WTC11 (cell line): ENCODE measurements at regions not wholly inside any gene's neighbourhood (a gene's known extent, or its start where the extent isn't known, plus 50 kb on each side); places are given as distances from the start of the nearest gene placed in this dataset.

Experiments
- ATAC-seq: fragments of 200-7000 bp; cut with Tn5 transposase; 2 replicates; pipeline ENCODE4 v1.10.0; 2021; ENCODE audit warnings: mild to moderate bottlenecking, moderate library complexity
- CTCF ChIA-PET: fragments of 300-600 bp; sonication (Branson Sonifier 250); formaldehyde crosslinking; loops from one replicate; lab custom pipeline; 2021; ENCODE audit warnings: antibody characterized with exemption; lab: Charles Lee
- POLR2A ChIA-PET: fragments of 350-600 bp; sonication (Branson Sonifier 250); formaldehyde crosslinking; loops from one replicate; lab custom pipeline; 2021; ENCODE audit warnings: antibody characterized with exemption; lab: Charles Lee
- DNase-seq: peaks from one replicate; pipeline ENCODE4 v3.0.0; 2021; ENCODE audit warnings: low spot score
- H3K27ac Mint-ChIP-seq: 2 replicates; pipeline ENCODE4 v1.8.0; 2021; ENCODE audit warnings: mixed read lengths
- H3K27me3 Mint-ChIP-seq: 2 replicates; pipeline ENCODE4 v1.8.0; 2021; ENCODE audit warnings: low read depth, mild to moderate bottlenecking, moderate library complexity, mixed read lengths
- H3K36me3 Mint-ChIP-seq: 2 replicates; pipeline ENCODE4 v1.8.0; 2021; ENCODE audit warnings: mixed read lengths
- H3K4me1 Mint-ChIP-seq: 2 replicates; pipeline ENCODE4 v1.8.0; 2022; ENCODE audit warnings: mixed read lengths
- H3K4me3 Mint-ChIP-seq: 2 replicates; pipeline ENCODE4 v1.8.0; 2021; ENCODE audit warnings: mild to moderate bottlenecking, moderate library complexity, mixed read lengths
- H3K9me3 Mint-ChIP-seq: 2 replicates; pipeline ENCODE4 v1.8.0; 2021; ENCODE audit warnings: mixed read lengths
- AR ChIP-seq: fragments of 250-450 bp; sonication (Bioruptor Pico); IDR thresholded peaks from 2 replicates; pipeline ENCODE4 v1.9.0; 2021; ENCODE audit warnings: mild to moderate bottlenecking
- CREB1 ChIP-seq: sonication (generic); formaldehyde crosslinking; IDR thresholded peaks from 2 replicates; pipeline ENCODE4 v1.8.0; 2023; ENCODE audit warnings: mild to moderate bottlenecking, missing genetic modification reagents
- ESRRA ChIP-seq: sonication (generic); formaldehyde crosslinking; IDR thresholded peaks from 2 replicates; pipeline ENCODE4 v1.8.1; 2022; ENCODE audit warnings: mild to moderate bottlenecking, missing genetic modification reagents, borderline replicate concordance
- FOXJ3 ChIP-seq: sonication (generic); formaldehyde crosslinking; IDR thresholded peaks from 2 replicates; pipeline ENCODE4 v1.9.0; 2021; ENCODE audit warnings: missing genetic modification reagents, mild to moderate bottlenecking, borderline replicate concordance
- FOXP1 ChIP-seq: sonication (generic); formaldehyde crosslinking; IDR thresholded peaks from 2 replicates; pipeline ENCODE4 v1.8.0; 2022; ENCODE audit warnings: missing genetic modification reagents, mild to moderate bottlenecking, moderate library complexity, borderline replicate concordance
- IRF1 ChIP-seq: sonication (generic); formaldehyde crosslinking; IDR thresholded peaks from 2 replicates; pipeline ENCODE4 v1.8.0; 2023; ENCODE audit warnings: missing genetic modification reagents
- MLX ChIP-seq: sonication (generic); formaldehyde crosslinking; IDR thresholded peaks from 2 replicates; pipeline ENCODE4 v1.8.1; 2023; ENCODE audit warnings: mild to moderate bottlenecking, missing genetic modification reagents, moderate library complexity
- MXD4 ChIP-seq: fragments of 250-450 bp; sonication (Bioruptor Pico); IDR thresholded peaks from 2 replicates; pipeline ENCODE4 v1.8.0; 2021; ENCODE audit warnings: mild to moderate bottlenecking, moderate library complexity, borderline replicate concordance
- NFYB ChIP-seq: sonication (generic); formaldehyde crosslinking; conservative IDR thresholded peaks from 2 replicates; pipeline ENCODE4 v1.8.0; 2022; ENCODE audit warnings: low read depth, missing genetic modification reagents
- NR3C1 ChIP-seq: sonication (generic); formaldehyde crosslinking; conservative IDR thresholded peaks from 2 replicates; pipeline ENCODE4 v1.8.1; 2023; ENCODE audit warnings: low read depth, mild to moderate bottlenecking, missing genetic modification reagents
- OVOL2 ChIP-seq: fragments of 250-450 bp; sonication (Bioruptor Pico); IDR thresholded peaks from 2 replicates; pipeline ENCODE4 v1.9.0; 2021; ENCODE audit warnings: mild to moderate bottlenecking, borderline replicate concordance
- SOX15 ChIP-seq: fragments of 250-450 bp; sonication (Bioruptor Pico); IDR thresholded peaks from 2 replicates; pipeline ENCODE4 v1.9.0; 2021; ENCODE audit warnings: mild to moderate bottlenecking
- STAT6 ChIP-seq: sonication (generic); formaldehyde crosslinking; conservative IDR thresholded peaks from 2 replicates; pipeline ENCODE4 v1.8.1; 2023; ENCODE audit warnings: mild to moderate bottlenecking, low read depth, missing genetic modification reagents, moderate library complexity
- TEAD4 ChIP-seq: sonication (generic); formaldehyde crosslinking; IDR thresholded peaks from 2 replicates; pipeline ENCODE4 v1.8.0; 2022; ENCODE audit warnings: mild to moderate bottlenecking, missing genetic modification reagents
- USF1 ChIP-seq: sonication (generic); formaldehyde crosslinking; IDR thresholded peaks from 2 replicates; pipeline ENCODE4 v1.8.0; 2022; ENCODE audit warnings: mild to moderate bottlenecking, missing genetic modification reagents
- ZNF121 ChIP-seq: sonication (generic); formaldehyde crosslinking; IDR thresholded peaks from 2 replicates; pipeline ENCODE4 v1.8.0; 2023; ENCODE audit warnings: missing genetic modification reagents
- ZNF232 ChIP-seq: sonication (generic); formaldehyde crosslinking; IDR thresholded peaks from 2 replicates; pipeline ENCODE4 v1.8.0; 2022; ENCODE audit warnings: mild to moderate bottlenecking, missing genetic modification reagents
- ZNF317 ChIP-seq: sonication (generic); formaldehyde crosslinking; IDR thresholded peaks from 2 replicates; pipeline ENCODE4 v1.8.1; 2023; ENCODE audit warnings: low read depth, mild to moderate bottlenecking, moderate library complexity, missing genetic modification reagents, borderline replicate concordance
- ZNF416 ChIP-seq: fragments of 250-450 bp; sonication (Bioruptor Pico); IDR thresholded peaks from 2 replicates; pipeline ENCODE4 v1.9.0; 2021; ENCODE audit warnings: mild to moderate bottlenecking, inconsistent platforms
- ZNF425 ChIP-seq: fragments of 250-450 bp; sonication (Bioruptor Pico); conservative IDR thresholded peaks from 2 replicates; pipeline ENCODE4 v1.9.0; 2021; ENCODE audit warnings: mild to moderate bottlenecking
- ZNF671 ChIP-seq: fragments of 250-450 bp; sonication (Bioruptor Pico); IDR thresholded peaks from 2 replicates; pipeline ENCODE4 v1.8.0; 2021; ENCODE audit warnings: mild to moderate bottlenecking

- TF ChIP-seq STAT6 (CRISPR knock-in tag) (no peak), NR3C1 (CRISPR knock-in tag) (no peak), FOXP1 (no peak), CREB1 (CRISPR knock-in tag) (no peak), ZNF121 (CRISPR knock-in tag) (no peak), FOXJ3 (CRISPR knock-in tag) (no peak)
Observed at GRCh38 chr13:28575200-28575599, 80.3 kb upstream of the FLT1 start (continued).

GRCh38 chr13:28574617-28575142 is 79.8 kb upstream of the FLT1 start:
- ChIA-PET POLR2A (no interaction called here), CTCF (no interaction called here)
- Mint-ChIP-seq H3K36me3 (no peaks in the 10 kb centered on the region), H3K9me3 (no peaks in the 10 kb centered on the region)
- ATAC-seq = no peak
- TF ChIP-seq MLX (CRISPR knock-in tag) = no peak
- no peak for TF ChIP-seq ESRRA
- TF ChIP-seq ZNF671 = no peak
- TF ChIP-seq AR (CRISPR knock-in tag) = no peak
- TF ChIP-seq CREB1 (CRISPR knock-in tag) = no peak
- no peak for TF ChIP-seq USF1 (CRISPR knock-in tag)
- TF ChIP-seq ZNF121 (CRISPR knock-in tag) = no peak
- TF ChIP-seq IRF1 (CRISPR knock-in tag) = no peak
- no peak for TF ChIP-seq OVOL2
- no peak for TF ChIP-seq ZNF232 (CRISPR knock-in tag)
- TF ChIP-seq ZNF317 (CRISPR knock-in tag) = no peak
- TF ChIP-seq ZNF425 (CRISPR knock-in tag) = no peak
- no peak for TF ChIP-seq NFYB (CRISPR knock-in tag)
- no peak for TF ChIP-seq SOX15
- no peak for TF ChIP-seq TEAD4 (CRISPR knock-in tag)
- TF ChIP-seq MXD4 (CRISPR knock-in tag) = no peak
- TF ChIP-seq ZNF416 (CRISPR knock-in tag) = no peak
- TF ChIP-seq, all 79 proteins: peak for 0
- peaks cover 7% of the 10 kb centered on the region for H3K27me3 Mint-ChIP-seq
- H3K4me1 Mint-ChIP-seq = peaks cover 21% of the 10 kb centered on the region
- no peak for DNase-seq
- H3K4me3 Mint-ChIP-seq = no peak overlapping the region
- no peak overlapping the region for H3K27ac Mint-ChIP-seq
